ENCODE measurements at regions not wholly inside any gene's neighbourhood (a gene's known extent, or its start where the extent isn't known, plus 50 kb on each side); places are given as distances from the start of the nearest gene placed in this dataset.

- FAIRE-seq (no peak), DNase-seq (ENCODE audit: low read depth in 1 of 2, low spot score in 1 of 2) (no peak), ATAC-seq (no peak)
- no peak overlapping the region for H3K4me2 ChIP-seq
- 44% methylated on average over 1 of the region's 1 CpG for WGBS (ENCODE audit: missing lambda C conversion rate)
- no peak overlapping the region for H3K4me3 ChIP-seq
- no peak overlapping the region for H3K27ac ChIP-seq
- ChIA-PET POLR2A (no interaction called here), CTCF (interaction anchor here (0.8 kb wide), 1 partner anchor 8 kb away, joined by 3 read pairs; no protein-coding TSS in a partner anchor)
- no peaks in the 10 kb centered on the region for H3K9me3 ChIP-seq
- TF ChIP-seq, protein P1, sequence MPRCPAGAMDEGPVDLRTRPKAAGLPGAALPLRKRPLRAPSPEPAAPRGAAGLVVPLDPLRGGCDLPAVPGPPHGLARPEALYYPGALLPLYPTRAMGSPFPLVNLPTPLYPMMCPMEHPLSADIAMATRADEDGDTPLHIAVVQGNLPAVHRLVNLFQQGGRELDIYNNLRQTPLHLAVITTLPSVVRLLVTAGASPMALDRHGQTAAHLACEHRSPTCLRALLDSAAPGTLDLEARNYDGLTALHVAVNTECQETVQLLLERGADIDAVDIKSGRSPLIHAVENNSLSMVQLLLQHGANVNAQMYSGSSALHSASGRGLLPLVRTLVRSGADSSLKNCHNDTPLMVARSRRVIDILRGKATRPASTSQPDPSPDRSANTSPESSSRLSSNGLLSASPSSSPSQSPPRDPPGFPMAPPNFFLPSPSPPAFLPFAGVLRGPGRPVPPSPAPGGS (IDR thresholded peaks at IDR 0.05) = no peak
- TF ChIP-seq POLR2A (IDR thresholded peaks at IDR 0.05; ENCODE audit: low read length) (no peak), ATOH8 (CRISPR knock-in tag; IDR thresholded peaks at IDR 0.05; ENCODE audit: low read depth) (no peak), KDM1A (IDR thresholded peaks at IDR 0.05; ENCODE audit: low read depth) (no peak), TP53 (CRISPR knock-in tag; IDR thresholded peaks at IDR 0.05) (no peak), PHF8 (IDR thresholded peaks at IDR 0.05; ENCODE audit: borderline replicate concordance, low read depth) (no peak), FOXS1 (CRISPR knock-in tag; IDR thresholded peaks at IDR 0.05) (no peak)
- H3K4me1 ChIP-seq = no peaks in the 10 kb centered on the region
Measured at GRCh38 chrX:27910412-27910811, 70.8 kb downstream of the DCAF8L1 start.

DNA sequence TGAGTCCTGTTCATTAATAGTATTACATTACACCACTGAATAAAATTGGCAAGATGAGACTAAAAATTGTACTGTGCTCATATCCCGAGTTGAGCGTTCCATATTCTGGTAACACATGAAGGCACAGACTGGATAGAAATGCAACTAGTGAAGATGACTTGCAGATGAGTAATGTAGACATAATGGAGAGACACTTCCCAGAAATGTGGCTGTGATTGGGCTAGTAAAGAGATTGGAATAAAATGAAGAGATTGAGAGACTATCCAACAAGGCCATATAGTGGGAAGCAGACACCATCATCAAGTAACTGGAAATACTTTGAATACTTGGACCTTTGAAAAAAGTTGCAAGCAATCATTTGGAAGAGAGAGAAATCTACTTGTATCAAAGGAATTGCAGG lies 77.3 kb downstream of the DCAF8L1 start:
- ChIA-PET CTCF (no interaction called here), POLR2A (no interaction called here)
- WGBS (ENCODE audit: missing lambda C conversion rate) = 0% methylated on average over 2 of the region's 2 CpGs
- Histone ChIP-seq H3K4me1 (no peaks in the 10 kb centered on the region), H3K9me3 (no peaks in the 10 kb centered on the region), H3K4me3 (no peak overlapping the region), H3K27ac (no peak overlapping the region), H3K4me2 (no peak overlapping the region)
- peak; percentile 84 for FAIRE-seq
- DNase-seq (ENCODE audit: low read depth in 1 of 2, low spot score in 1 of 2) = peak in 1 of 2 experiments; percentile 2
- ATAC-seq = no peak
- no peak for TF ChIP-seq HDAC2 (IDR thresholded peaks at IDR 0.05)
- no peak for TF ChIP-seq HOXA7 (CRISPR knock-in tag; IDR thresholded peaks at IDR 0.05)
- TF ChIP-seq CHD2 (IDR thresholded peaks at IDR 0.05; ENCODE audit: low read length, partially characterized antibody) = no peak
- no peak for TF ChIP-seq POLR2AphosphoS2 (conservative IDR thresholded peaks at IDR 0.05; ENCODE audit: low read length)
- no peak for TF ChIP-seq HOXB5 (CRISPR knock-in tag; IDR thresholded peaks at IDR 0.05)
- no peak for TF ChIP-seq RNF2 (IDR thresholded peaks at IDR 0.05; ENCODE audit: borderline replicate concordance, low read depth)
- no peak for TF ChIP-seq EHMT2 (IDR thresholded peaks at IDR 0.05; ENCODE audit: low read depth)
- TF ChIP-seq, protein P2, sequence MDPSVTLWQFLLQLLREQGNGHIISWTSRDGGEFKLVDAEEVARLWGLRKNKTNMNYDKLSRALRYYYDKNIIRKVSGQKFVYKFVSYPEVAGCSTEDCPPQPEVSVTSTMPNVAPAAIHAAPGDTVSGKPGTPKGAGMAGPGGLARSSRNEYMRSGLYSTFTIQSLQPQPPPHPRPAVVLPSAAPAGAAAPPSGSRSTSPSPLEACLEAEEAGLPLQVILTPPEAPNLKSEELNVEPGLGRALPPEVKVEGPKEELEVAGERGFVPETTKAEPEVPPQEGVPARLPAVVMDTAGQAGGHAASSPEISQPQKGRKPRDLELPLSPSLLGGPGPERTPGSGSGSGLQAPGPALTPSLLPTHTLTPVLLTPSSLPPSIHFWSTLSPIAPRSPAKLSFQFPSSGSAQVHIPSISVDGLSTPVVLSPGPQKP (IDR thresholded peaks at IDR 0.05; ENCODE audit: low read depth, low read length) = no peak
- no peak for TF ChIP-seq KDM5A (IDR thresholded peaks at IDR 0.05)

DNA sequence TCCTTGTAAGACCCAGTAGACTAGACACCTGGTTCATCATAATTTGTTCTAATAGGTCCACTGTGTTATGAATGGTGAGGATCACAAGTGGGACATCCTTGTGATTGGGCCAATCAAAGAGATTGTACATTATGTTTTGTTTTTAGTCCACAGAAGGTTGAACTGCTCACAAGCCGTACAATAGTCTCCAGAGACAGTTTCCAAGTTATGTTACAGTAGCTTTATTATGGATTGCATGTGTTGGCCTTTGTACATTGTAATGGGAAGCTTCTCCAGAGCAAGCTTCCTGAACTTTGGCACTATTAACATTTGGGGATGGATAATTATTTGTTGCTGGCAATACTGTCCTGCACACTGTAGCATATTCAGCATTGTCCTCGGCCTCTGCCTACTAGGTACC lies 86.1 kb downstream of the MAGEB10 start:
- FAIRE-seq (peak; percentile 23), DNase-seq (ENCODE audit: low read depth in 1 of 2, low spot score in 1 of 2) (no peak), ATAC-seq (no peak)
- H3K4me3 ChIP-seq = no peak overlapping the region
- ChIA-PET POLR2A (no interaction called here), CTCF (no interaction called here)
- 38% methylated on average over 2 of the region's 2 CpGs for WGBS (ENCODE audit: missing lambda C conversion rate)
- no peak overlapping the region for H3K4me2 ChIP-seq
- H3K4me1 ChIP-seq = peaks cover 12% of the 10 kb centered on the region; the same call in 2 of the 3 replicates
- H3K27ac ChIP-seq = no peak overlapping the region
- H3K9me3 ChIP-seq = no peaks in the 10 kb centered on the region
- TF ChIP-seq SMC3 (IDR thresholded peaks at IDR 0.05) (no peak), ZSCAN20 (CRISPR knock-in tag; IDR thresholded peaks at IDR 0.05) (no peak), CHD2 (IDR thresholded peaks at IDR 0.05; ENCODE audit: low read length, partially characterized antibody) (no peak), RNF2 (IDR thresholded peaks at IDR 0.05; ENCODE audit: borderline replicate concordance, low read depth) (no peak), FOSL2 (IDR thresholded peaks at IDR 0.05) (no peak), FOSL2 (CRISPR knock-in tag; IDR thresholded peaks at IDR 0.05) (no peak), CBX2 (IDR thresholded peaks at IDR 0.05; ENCODE audit: borderline replicate concordance, low read depth) (no peak), MYC (IDR thresholded peaks at IDR 0.05; ENCODE audit: borderline replicate concordance, low read length) (no peak)
- TF ChIP-seq, protein P2 (IDR thresholded peaks at IDR 0.05; ENCODE audit: low read depth, low read length) = no peak
- TF ChIP-seq, protein P3, sequence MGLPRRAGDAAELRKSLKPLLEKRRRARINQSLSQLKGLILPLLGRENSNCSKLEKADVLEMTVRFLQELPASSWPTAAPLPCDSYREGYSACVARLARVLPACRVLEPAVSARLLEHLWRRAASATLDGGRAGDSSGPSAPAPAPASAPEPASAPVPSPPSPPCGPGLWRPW (IDR thresholded peaks at IDR 0.05) = no peak

All from A549 (cell line).